GM21360 (cell line): ENCODE measurements at regions not wholly inside any gene's neighbourhood (a gene's known extent, or its start where the extent isn't known, plus 50 kb on each side); places are given as distances from the start of the nearest gene placed in this dataset.

Experiments used
- ATAC-seq: cut with Tn5 transposase; IDR thresholded peaks from one replicate; pipeline ENCODE4 v1.9.1; 2021; ENCODE audit warnings: mild to moderate bottlenecking, moderate library complexity; ENCODE audit not compliant: unreplicated experiment

GRCh38 chr5:50963971-50964745 lies 297.7 kb downstream of the PARP8 start:
- ATAC-seq = no peak

DNA sequence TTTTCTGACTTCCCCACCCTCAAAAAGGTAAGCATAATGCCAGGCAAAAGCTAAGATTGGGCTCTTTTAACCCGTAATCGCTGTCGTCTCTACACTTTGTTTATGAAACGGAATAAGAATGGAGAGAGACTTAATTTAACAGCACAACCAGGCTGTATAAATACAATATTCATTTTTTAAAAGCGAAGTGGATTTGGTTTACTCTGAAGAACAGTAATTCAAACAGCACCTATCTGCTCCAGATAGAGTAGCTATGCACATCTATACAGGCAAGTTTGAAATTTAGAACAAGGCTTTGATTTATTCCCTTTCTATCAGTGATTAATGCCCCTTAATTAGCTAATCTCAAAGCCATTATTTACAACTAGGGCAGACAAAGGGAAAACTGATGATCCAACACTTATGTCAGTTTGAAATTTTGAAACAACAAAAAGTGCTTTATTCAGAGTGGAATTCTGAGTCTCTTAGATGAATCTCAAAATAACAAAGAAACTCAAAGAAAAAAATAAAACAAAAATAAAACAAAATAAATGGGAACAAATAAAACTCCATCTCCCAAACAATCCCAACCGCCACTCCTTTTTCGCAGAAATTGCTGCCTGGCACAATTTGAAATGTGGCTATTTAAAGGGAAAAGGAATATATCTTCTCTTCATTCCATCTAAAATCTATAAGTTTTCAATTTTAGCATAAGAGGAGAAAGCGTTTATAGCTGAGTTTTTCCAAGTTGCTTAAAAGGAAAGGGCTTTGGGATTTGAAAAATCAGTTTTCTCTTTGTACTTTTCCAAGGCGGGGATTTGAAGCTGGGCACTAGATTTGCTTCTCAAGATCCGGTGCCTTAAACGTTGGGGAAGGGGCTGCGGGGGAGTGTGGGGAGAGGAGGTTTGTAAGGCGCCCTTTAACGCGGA lies 298.6 kb downstream of the PARP8 start:
- ATAC-seq = no peak

- ATAC-seq = no peak
Observed at GRCh38 chr5:50965654-50966375, 299.4 kb downstream of the PARP8 start.

DNA sequence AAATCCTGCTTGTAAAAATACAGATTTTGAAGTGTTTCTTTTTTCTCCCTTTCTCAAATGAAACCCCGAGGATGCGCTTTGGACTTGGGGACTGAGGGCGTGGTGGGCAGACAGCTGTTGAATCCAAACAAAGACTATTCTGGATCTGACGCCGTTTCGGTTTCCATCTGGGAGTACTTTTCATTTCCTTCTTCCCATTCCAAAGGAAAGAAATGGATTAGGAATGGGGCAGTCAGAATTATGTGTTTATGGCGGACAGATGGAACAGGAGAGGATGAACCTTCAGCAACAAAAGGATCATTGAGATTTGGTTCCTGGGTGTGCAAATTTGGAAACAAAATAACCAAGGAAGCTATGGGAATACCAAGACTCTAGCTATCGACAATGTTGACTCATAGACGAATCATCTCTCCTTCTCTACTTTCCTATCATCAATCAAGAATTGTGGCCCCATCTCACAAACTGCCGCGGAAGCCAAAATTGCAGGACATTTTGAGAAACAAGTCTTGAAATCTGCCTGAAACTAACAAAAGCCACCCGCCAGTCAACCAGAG lies 300.6 kb downstream of the PARP8 start:
- ATAC-seq = no peak

GRCh38 chr5:50967563-50968355 lies 301.3 kb downstream of the PARP8 start:
- no peak for ATAC-seq

DNA sequence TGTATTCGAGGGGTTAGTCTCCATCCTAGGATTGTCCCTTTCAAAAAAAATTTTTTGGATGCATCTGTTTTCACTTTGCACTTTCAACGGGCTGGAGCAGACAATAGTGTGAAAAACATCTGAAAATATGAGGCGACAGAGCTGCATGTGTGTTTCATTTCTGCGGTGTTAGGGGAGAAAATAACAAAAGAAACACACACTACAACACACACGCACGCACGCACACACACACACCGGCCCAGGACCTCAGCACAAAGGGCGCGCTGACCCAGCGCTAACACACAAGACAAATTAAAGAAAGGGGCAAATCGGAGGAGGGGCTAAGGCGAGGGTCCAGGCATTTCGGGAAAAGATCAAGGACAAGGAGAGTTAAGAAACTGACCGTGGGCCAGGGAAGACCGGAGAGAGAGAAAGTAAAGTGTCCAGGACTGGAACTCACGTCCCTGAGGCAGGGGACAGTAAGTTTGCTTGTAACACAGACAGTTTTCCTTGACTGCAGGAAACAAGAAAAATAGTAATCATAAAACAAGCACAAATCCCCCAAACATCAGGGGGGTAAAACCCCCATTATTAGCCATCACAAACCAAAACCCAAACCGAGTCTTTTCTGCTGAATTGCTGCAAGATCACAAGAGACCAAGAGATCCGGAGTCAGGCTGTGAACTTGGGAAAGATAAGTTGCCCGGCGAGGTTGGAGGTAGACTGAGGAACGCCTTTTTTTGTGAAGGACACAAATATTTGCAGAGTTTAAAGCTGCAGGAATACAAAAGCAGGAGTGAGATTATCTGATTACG lies 302.1 kb downstream of the PARP8 start:
- no peak for ATAC-seq

GRCh38 chr5:50969151-50970031 lies 303.0 kb downstream of the PARP8 start:
- ATAC-seq = no peak

DNA sequence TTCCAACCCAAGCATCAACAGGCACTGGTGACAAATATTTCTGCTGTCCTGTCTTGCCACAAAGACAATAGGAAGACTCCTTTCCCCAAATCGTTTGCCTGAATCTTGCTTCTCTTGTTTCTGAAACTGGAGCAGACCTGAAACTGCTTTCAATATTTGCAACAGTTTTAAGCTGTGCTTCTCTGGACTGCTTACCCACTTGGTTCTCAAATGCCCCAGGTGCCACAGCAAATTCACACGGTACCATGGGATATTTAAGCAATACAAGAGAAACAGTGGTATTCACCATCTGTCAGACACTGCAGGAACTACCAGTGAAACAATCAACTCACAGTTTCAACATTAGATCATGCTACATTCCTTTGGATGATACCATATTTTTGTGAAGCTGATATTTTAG lies 309.4 kb downstream of the PARP8 start:
- ATAC-seq = no peak

GRCh38 chr5:50978924-50979323 lies 312.5 kb downstream of the PARP8 start:
- ATAC-seq = no peak

GRCh38 chr5:50984640-50985039 lies 318.2 kb downstream of the PARP8 start:
- ATAC-seq = no peak

- no peak for ATAC-seq
Observed at GRCh38 chr5:50990296-50990924, 324.0 kb downstream of the PARP8 start.

DNA sequence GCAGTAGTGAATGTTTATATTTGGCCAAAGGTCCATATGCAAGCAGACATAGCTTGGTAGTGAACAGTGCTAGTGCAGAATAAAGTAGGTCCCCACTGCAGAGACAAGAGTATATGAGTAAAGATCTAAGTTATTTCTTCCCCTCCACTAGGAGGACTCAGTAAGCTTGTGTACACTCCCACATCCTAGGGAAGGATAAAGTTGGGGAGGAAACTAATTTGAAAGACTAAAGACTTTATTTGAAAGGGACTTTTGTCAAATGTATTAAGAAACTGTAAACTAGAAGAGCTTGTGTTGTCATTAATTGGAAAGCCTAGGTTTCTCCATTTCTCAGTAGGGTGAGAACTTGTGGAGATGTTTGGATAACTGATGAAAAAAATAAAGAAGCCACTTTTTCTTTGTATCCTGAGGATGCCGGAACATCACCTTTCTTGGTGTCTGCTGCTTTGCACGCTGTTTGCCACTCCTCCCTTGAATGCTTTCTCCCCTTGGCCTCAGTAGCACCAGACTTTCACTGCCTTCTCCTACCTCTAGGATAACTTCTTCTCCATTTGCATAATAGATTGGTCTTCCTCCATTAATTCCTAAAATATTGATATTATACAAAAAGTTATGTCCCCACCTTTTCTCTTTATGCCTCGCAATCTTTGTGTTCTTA lies 329.0 kb downstream of the PARP8 start:
- no peak for ATAC-seq

- no peak for ATAC-seq
Observed at GRCh38 chr5:51001227-51001923, 334.9 kb downstream of the PARP8 start.

GRCh38 chr5:51002368-51002767 lies 335.9 kb downstream of the PARP8 start:
- ATAC-seq = no peak

GRCh38 chr5:51013036-51013435 lies 346.6 kb downstream of the PARP8 start:
- ATAC-seq = no peak

- no peak for ATAC-seq
Observed at GRCh38 chr5:51018423-51018822, 352.0 kb downstream of the PARP8 start.

GRCh38 chr5:51024263-51024662 lies 357.8 kb downstream of the PARP8 start:
- no peak for ATAC-seq
